WTC11 (cell line): ENCODE measurements at regions not wholly inside any gene's neighbourhood (a gene's known extent, or its start where the extent isn't known, plus 50 kb on each side); places are given as distances from the start of the nearest gene placed in this dataset.

Experiments used
- ATAC-seq: fragments of 200-7000 bp; cut with Tn5 transposase; 2 replicates; pipeline ENCODE4 v1.10.0; 2021; ENCODE audit warnings: mild to moderate bottlenecking, moderate library complexity
- CTCF ChIA-PET: fragments of 300-600 bp; sonication (Branson Sonifier 250); formaldehyde crosslinking; loops from one replicate; lab custom pipeline; 2021; ENCODE audit warnings: antibody characterized with exemption; lab: Charles Lee
- POLR2A ChIA-PET: fragments of 350-600 bp; sonication (Branson Sonifier 250); formaldehyde crosslinking; loops from one replicate; lab custom pipeline; 2021; ENCODE audit warnings: antibody characterized with exemption; lab: Charles Lee
- DNase-seq: peaks from one replicate; pipeline ENCODE4 v3.0.0; 2021; ENCODE audit warnings: low spot score
- H3K27ac Mint-ChIP-seq: 2 replicates; pipeline ENCODE4 v1.8.0; 2021; ENCODE audit warnings: mixed read lengths
- H3K27me3 Mint-ChIP-seq: 2 replicates; pipeline ENCODE4 v1.8.0; 2021; ENCODE audit warnings: low read depth, mild to moderate bottlenecking, moderate library complexity, mixed read lengths
- H3K36me3 Mint-ChIP-seq: 2 replicates; pipeline ENCODE4 v1.8.0; 2021; ENCODE audit warnings: mixed read lengths
- H3K4me1 Mint-ChIP-seq: 2 replicates; pipeline ENCODE4 v1.8.0; 2022; ENCODE audit warnings: mixed read lengths
- H3K4me3 Mint-ChIP-seq: 2 replicates; pipeline ENCODE4 v1.8.0; 2021; ENCODE audit warnings: mild to moderate bottlenecking, moderate library complexity, mixed read lengths
- H3K9me3 Mint-ChIP-seq: 2 replicates; pipeline ENCODE4 v1.8.0; 2021; ENCODE audit warnings: mixed read lengths
- EMX1 ChIP-seq: fragments of 250-450 bp; sonication (Bioruptor Pico); IDR thresholded peaks from 2 replicates; pipeline ENCODE4 v1.8.0; 2021; ENCODE audit warnings: mild to moderate bottlenecking
- ESRRA ChIP-seq: sonication (generic); formaldehyde crosslinking; IDR thresholded peaks from 2 replicates; pipeline ENCODE4 v1.8.1; 2022; ENCODE audit warnings: mild to moderate bottlenecking, missing genetic modification reagents, borderline replicate concordance
- FOXP1 ChIP-seq: sonication (generic); formaldehyde crosslinking; IDR thresholded peaks from 2 replicates; pipeline ENCODE4 v1.8.0; 2022; ENCODE audit warnings: missing genetic modification reagents, mild to moderate bottlenecking, moderate library complexity, borderline replicate concordance
- HMGA2 ChIP-seq: fragments of 250-450 bp; sonication (Bioruptor Pico); IDR thresholded peaks from 2 replicates; pipeline ENCODE4 v1.4.0; 2021; ENCODE audit warnings: mild to moderate bottlenecking, moderate library complexity
- JUN ChIP-seq: sonication (generic); formaldehyde crosslinking; IDR thresholded peaks from 2 replicates; pipeline ENCODE4 v1.8.0; 2023; ENCODE audit warnings: mild to moderate bottlenecking, missing genetic modification reagents
- MYBL2 ChIP-seq: sonication (generic); formaldehyde crosslinking; IDR thresholded peaks from 2 replicates; pipeline ENCODE4 v1.8.1; 2023; ENCODE audit warnings: mild to moderate bottlenecking, moderate library complexity, missing genetic modification reagents
- NFATC4 ChIP-seq: fragments of 250-450 bp; sonication (Bioruptor Pico); IDR thresholded peaks from 2 replicates; pipeline ENCODE4 v1.9.0; 2021; ENCODE audit warnings: mild to moderate bottlenecking
- RORB ChIP-seq: fragments of 250-450 bp; sonication (Bioruptor Pico); IDR thresholded peaks from 2 replicates; pipeline ENCODE4 v1.9.0; 2021; ENCODE audit warnings: mild to moderate bottlenecking
- SMAD3 ChIP-seq: sonication (generic); formaldehyde crosslinking; IDR thresholded peaks from 2 replicates; pipeline ENCODE4 v1.8.0; 2022; ENCODE audit warnings: missing genetic modification reagents, mild to moderate bottlenecking, borderline replicate concordance
- SOX15 ChIP-seq: fragments of 250-450 bp; sonication (Bioruptor Pico); IDR thresholded peaks from 2 replicates; pipeline ENCODE4 v1.9.0; 2021; ENCODE audit warnings: mild to moderate bottlenecking
- ZNF138 ChIP-seq: sonication (generic); formaldehyde crosslinking; conservative IDR thresholded peaks from 2 replicates; pipeline ENCODE4 v1.8.1; 2022; ENCODE audit warnings: mild to moderate bottlenecking, moderate library complexity, missing genetic modification reagents
- ZNF396 ChIP-seq: fragments of 250-450 bp; sonication (Bioruptor Pico); IDR thresholded peaks from 2 replicates; pipeline ENCODE4 v1.8.0; 2021; ENCODE audit warnings: mild to moderate bottlenecking, moderate library complexity, borderline replicate concordance
- ZNF671 ChIP-seq: fragments of 250-450 bp; sonication (Bioruptor Pico); IDR thresholded peaks from 2 replicates; pipeline ENCODE4 v1.8.0; 2021; ENCODE audit warnings: mild to moderate bottlenecking
- TF ChIP-seq, protein P1 (sequence below): sonication (generic); formaldehyde crosslinking; IDR thresholded peaks from 2 replicates; pipeline ENCODE4 v1.8.0; 2022; ENCODE audit warnings: missing genetic modification reagents
- TF ChIP-seq, protein P2 (sequence below): sonication (generic); formaldehyde crosslinking; conservative IDR thresholded peaks from 2 replicates; pipeline ENCODE4 v1.8.1; 2023; ENCODE audit warnings: mild to moderate bottlenecking, low read depth, missing genetic modification reagents, moderate library complexity
- TF ChIP-seq, protein P3 (sequence below): sonication (generic); formaldehyde crosslinking; IDR thresholded peaks from 2 replicates; pipeline ENCODE4 v1.8.0; 2022; ENCODE audit warnings: mild to moderate bottlenecking, missing genetic modification reagents
- TF ChIP-seq, protein P4 (sequence below): fragments of 250-450 bp; sonication (Bioruptor Pico); IDR thresholded peaks from 2 replicates; pipeline ENCODE4 v1.9.0; 2021; ENCODE audit warnings: mild to moderate bottlenecking
- TF ChIP-seq, protein P5 (sequence below): sonication (generic); formaldehyde crosslinking; IDR thresholded peaks from 2 replicates; pipeline ENCODE4 v1.8.0; 2023; ENCODE audit warnings: missing genetic modification reagents

DNA sequence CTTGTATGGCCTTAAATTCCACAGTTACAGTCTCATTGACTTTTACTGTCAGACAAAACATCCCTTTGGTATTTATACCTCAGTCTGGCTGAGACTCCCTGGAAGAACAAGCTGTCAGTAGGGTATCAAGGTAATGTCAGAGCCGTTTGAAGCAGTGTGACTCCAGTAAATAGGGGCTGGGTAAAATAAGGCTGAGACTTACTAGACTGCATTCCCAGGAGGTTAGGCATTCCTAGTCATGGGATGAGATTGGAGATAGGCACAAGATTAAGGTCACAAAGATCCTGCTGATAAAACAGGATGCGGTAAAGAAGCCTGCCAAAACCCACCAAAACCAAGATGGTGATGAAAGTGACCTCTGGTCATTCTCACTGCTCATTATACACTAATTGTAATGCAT lies 219.5 kb upstream of the SKOR2 start:
- Mint-ChIP-seq H3K9me3 (no peaks in the 10 kb centered on the region), H3K4me3 (no peak overlapping the region), H3K36me3 (no peaks in the 10 kb centered on the region), H3K27ac (no peak overlapping the region), H3K4me1 (no peaks in the 10 kb centered on the region), H3K27me3 (no peaks in the 10 kb centered on the region; the same call in 1 of the 2 replicates)
- CTCF ChIA-PET = no interaction called here
- DNase-seq (no peak), ATAC-seq (no peak)
- TF ChIP-seq JUN (CRISPR knock-in tag) = no peak
- TF ChIP-seq ESRRA = no peak
- TF ChIP-seq, protein P1, sequence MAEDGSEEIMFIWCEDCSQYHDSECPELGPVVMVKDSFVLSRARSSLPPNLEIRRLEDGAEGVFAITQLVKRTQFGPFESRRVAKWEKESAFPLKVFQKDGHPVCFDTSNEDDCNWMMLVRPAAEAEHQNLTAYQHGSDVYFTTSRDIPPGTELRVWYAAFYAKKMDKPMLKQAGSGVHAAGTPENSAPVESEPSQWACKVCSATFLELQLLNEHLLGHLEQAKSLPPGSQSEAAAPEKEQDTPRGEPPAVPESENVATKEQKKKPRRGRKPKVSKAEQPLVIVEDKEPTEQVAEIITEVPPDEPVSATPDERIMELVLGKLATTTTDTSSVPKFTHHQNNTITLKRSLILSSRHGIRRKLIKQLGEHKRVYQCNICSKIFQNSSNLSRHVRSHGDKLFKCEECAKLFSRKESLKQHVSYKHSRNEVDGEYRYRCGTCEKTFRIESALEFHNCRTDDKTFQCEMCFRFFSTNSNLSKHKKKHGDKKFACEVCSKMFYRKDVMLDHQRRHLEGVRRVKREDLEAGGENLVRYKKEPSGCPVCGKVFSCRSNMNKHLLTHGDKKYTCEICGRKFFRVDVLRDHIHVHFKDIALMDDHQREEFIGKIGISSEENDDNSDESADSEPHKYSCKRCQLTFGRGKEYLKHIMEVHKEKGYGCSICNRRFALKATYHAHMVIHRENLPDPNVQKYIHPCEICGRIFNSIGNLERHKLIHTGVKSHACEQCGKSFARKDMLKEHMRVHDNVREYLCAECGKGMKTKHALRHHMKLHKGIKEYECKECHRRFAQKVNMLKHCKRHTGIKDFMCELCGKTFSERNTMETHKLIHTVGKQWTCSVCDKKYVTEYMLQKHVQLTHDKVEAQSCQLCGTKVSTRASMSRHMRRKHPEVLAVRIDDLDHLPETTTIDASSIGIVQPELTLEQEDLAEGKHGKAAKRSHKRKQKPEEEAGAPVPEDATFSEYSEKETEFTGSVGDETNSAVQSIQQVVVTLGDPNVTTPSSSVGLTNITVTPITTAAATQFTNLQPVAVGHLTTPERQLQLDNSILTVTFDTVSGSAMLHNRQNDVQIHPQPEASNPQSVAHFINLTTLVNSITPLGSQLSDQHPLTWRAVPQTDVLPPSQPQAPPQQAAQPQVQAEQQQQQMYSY (CRISPR knock-in tag) = no peak
- TF ChIP-seq HMGA2 (CRISPR knock-in tag) = no peak
- TF ChIP-seq, protein P2, sequence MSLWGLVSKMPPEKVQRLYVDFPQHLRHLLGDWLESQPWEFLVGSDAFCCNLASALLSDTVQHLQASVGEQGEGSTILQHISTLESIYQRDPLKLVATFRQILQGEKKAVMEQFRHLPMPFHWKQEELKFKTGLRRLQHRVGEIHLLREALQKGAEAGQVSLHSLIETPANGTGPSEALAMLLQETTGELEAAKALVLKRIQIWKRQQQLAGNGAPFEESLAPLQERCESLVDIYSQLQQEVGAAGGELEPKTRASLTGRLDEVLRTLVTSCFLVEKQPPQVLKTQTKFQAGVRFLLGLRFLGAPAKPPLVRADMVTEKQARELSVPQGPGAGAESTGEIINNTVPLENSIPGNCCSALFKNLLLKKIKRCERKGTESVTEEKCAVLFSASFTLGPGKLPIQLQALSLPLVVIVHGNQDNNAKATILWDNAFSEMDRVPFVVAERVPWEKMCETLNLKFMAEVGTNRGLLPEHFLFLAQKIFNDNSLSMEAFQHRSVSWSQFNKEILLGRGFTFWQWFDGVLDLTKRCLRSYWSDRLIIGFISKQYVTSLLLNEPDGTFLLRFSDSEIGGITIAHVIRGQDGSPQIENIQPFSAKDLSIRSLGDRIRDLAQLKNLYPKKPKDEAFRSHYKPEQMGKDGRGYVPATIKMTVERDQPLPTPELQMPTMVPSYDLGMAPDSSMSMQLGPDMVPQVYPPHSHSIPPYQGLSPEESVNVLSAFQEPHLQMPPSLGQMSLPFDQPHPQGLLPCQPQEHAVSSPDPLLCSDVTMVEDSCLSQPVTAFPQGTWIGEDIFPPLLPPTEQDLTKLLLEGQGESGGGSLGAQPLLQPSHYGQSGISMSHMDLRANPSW (CRISPR knock-in tag) = no peak
- no peak for TF ChIP-seq EMX1 (CRISPR knock-in tag)
- TF ChIP-seq, protein P3, sequence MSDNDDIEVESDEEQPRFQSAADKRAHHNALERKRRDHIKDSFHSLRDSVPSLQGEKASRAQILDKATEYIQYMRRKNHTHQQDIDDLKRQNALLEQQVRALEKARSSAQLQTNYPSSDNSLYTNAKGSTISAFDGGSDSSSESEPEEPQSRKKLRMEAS = no peak
- no peak for TF ChIP-seq MYBL2 (CRISPR knock-in tag)
- no peak for TF ChIP-seq FOXP1 (CRISPR knock-in tag)
- TF ChIP-seq, protein P4, sequence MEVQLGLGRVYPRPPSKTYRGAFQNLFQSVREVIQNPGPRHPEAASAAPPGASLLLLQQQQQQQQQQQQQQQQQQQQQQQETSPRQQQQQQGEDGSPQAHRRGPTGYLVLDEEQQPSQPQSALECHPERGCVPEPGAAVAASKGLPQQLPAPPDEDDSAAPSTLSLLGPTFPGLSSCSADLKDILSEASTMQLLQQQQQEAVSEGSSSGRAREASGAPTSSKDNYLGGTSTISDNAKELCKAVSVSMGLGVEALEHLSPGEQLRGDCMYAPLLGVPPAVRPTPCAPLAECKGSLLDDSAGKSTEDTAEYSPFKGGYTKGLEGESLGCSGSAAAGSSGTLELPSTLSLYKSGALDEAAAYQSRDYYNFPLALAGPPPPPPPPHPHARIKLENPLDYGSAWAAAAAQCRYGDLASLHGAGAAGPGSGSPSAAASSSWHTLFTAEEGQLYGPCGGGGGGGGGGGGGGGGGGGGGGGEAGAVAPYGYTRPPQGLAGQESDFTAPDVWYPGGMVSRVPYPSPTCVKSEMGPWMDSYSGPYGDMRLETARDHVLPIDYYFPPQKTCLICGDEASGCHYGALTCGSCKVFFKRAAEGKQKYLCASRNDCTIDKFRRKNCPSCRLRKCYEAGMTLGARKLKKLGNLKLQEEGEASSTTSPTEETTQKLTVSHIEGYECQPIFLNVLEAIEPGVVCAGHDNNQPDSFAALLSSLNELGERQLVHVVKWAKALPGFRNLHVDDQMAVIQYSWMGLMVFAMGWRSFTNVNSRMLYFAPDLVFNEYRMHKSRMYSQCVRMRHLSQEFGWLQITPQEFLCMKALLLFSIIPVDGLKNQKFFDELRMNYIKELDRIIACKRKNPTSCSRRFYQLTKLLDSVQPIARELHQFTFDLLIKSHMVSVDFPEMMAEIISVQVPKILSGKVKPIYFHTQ (CRISPR knock-in tag) = no peak
- TF ChIP-seq ZNF671 = no peak
- TF ChIP-seq, protein P5, sequence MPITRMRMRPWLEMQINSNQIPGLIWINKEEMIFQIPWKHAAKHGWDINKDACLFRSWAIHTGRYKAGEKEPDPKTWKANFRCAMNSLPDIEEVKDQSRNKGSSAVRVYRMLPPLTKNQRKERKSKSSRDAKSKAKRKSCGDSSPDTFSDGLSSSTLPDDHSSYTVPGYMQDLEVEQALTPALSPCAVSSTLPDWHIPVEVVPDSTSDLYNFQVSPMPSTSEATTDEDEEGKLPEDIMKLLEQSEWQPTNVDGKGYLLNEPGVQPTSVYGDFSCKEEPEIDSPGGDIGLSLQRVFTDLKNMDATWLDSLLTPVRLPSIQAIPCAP (CRISPR knock-in tag) = no peak
- no peak for TF ChIP-seq SMAD3 (CRISPR knock-in tag)
- TF ChIP-seq SOX15 (CRISPR knock-in tag) = no peak
- no peak for TF ChIP-seq ZNF396 (CRISPR knock-in tag)
- no peak for TF ChIP-seq ZNF138 (CRISPR knock-in tag)
- no peak for TF ChIP-seq RORB (CRISPR knock-in tag)
- no peak for TF ChIP-seq NFATC4 (CRISPR knock-in tag)
- POLR2A ChIA-PET = no interaction called here
